OCI-M1 (cell line): ENCODE measurements at regions not wholly inside any gene's neighbourhood (a gene's known extent, or its start where the extent isn't known, plus 50 kb on each side); places are given as distances from the start of the nearest gene placed in this dataset.
A peak's percentile ranks its signal among the peaks of the same experiment; 100 is the strongest.
"Not testable (repeated sequence)": the region's sequence is repeated elsewhere in the genome, so short reads cannot be mapped to it uniquely, and the experiment has no call there.

Experiments
- DNase-seq: peaks from one replicate; lab custom pipeline; 2025; lab: John Stamatoyannopoulos, UW

- no peak for DNase-seq
Measured at GRCh38 chr9:82911996-82912395, 150.9 kb downstream of the RASEF start.

GRCh38 chr9:82912645-82913044 is 150.3 kb downstream of the RASEF start:
- DNase-seq: peak; percentile 34

- DNase-seq: not testable (repeated sequence)
Measured at GRCh38 chr9:82916238-82916637, 146.7 kb downstream of the RASEF start.

- no peak for DNase-seq
Measured at GRCh38 chr9:82920154-82920553, 142.8 kb downstream of the RASEF start.

GRCh38 chr9:82922686-82923085 is 140.3 kb downstream of the RASEF start:
- DNase-seq: no peak

GRCh38 chr9:82923092-82923911 is 139.6 kb downstream of the RASEF start:
- DNase-seq: peak; percentile 19

- DNase-seq: no peak
Measured at GRCh38 chr9:82923912-82924605, 138.9 kb downstream of the RASEF start.
